ENCODE measurements at regions not wholly inside any gene's neighbourhood (a gene's known extent, or its start where the extent isn't known, plus 50 kb on each side); places are given as distances from the start of the nearest gene placed in this dataset.

- Mint-ChIP-seq H3K9me3 (peaks cover 3% of the 10 kb centered on the region), H3K36me3 (ENCODE audit: low read depth) (peaks cover 3% of the 10 kb centered on the region), H3K27me3 (ENCODE audit: low read depth) (no peaks in the 10 kb centered on the region), H3K4me1 (peaks cover 15% of the 10 kb centered on the region), H3K4me3 (no peak overlapping the region), H3K27ac (no peak overlapping the region)
- no peak for TF ChIP-seq CTCF (IDR thresholded peaks at IDR 0.05; ENCODE audit: unreplicated experiment in 3 of 3)
These were observed 116.2 kb upstream of the FRMD6 start for GRCh38 chr14:51535443-51536044.

- Mint-ChIP-seq H3K4me3 (no peak overlapping the region), H3K4me1 (peaks cover 15% of the 10 kb centered on the region), H3K36me3 (ENCODE audit: low read depth) (peaks cover 3% of the 10 kb centered on the region), H3K27ac (no peak overlapping the region), H3K27me3 (ENCODE audit: low read depth) (no peaks in the 10 kb centered on the region), H3K9me3 (peaks cover 3% of the 10 kb centered on the region)
- TF ChIP-seq CTCF (IDR thresholded peaks at IDR 0.05; ENCODE audit: unreplicated experiment in 3 of 3): no peak
These were observed 112.7 kb upstream of the FRMD6 start for GRCh38 chr14:51538973-51539372.

GRCh38 chr14:51539571-51540037 lies 112.1 kb upstream of the FRMD6 start:
- Mint-ChIP-seq H3K4me1 (peaks cover 10% of the 10 kb centered on the region), H3K4me3 (no peak overlapping the region)
- TF ChIP-seq CTCF (IDR thresholded peaks at IDR 0.05; ENCODE audit: unreplicated experiment in 3 of 3): no peak

GRCh38 chr14:51540364-51540763 lies 111.3 kb upstream of the FRMD6 start:
- Mint-ChIP-seq H3K27ac (no peak overlapping the region), H3K4me1 (peaks cover 11% of the 10 kb centered on the region), H3K9me3 (peaks cover 3% of the 10 kb centered on the region), H3K4me3 (no peak overlapping the region), H3K36me3 (ENCODE audit: low read depth) (peaks cover 3% of the 10 kb centered on the region), H3K27me3 (ENCODE audit: low read depth) (no peaks in the 10 kb centered on the region)
- TF ChIP-seq CTCF (IDR thresholded peaks at IDR 0.05; ENCODE audit: unreplicated experiment in 3 of 3): no peak

More at GRCh38 chr14:51539571-51540037, 112.1 kb upstream of the FRMD6 start:
- H3K9me3 Mint-ChIP-seq: peaks cover 3% of the 10 kb centered on the region
- peak overlapping the region in 1 of 3 experiments; percentile 36 for H3K27ac Mint-ChIP-seq
- peaks cover 3% of the 10 kb centered on the region for H3K36me3 Mint-ChIP-seq (ENCODE audit: low read depth)
- H3K27me3 Mint-ChIP-seq (ENCODE audit: low read depth): no peaks in the 10 kb centered on the region

- Mint-ChIP-seq H3K9me3 (no peaks in the 10 kb centered on the region), H3K4me1 (peaks cover 41% of the 10 kb centered on the region), H3K27me3 (ENCODE audit: low read depth) (no peaks in the 10 kb centered on the region), H3K27ac (no peak overlapping the region), H3K36me3 (ENCODE audit: low read depth) (no peaks in the 10 kb centered on the region), H3K4me3 (no peak overlapping the region)
- TF ChIP-seq CTCF (IDR thresholded peaks at IDR 0.05; ENCODE audit: unreplicated experiment in 3 of 3): no peak
These were observed 107.2 kb upstream of the FRMD6 start for GRCh38 chr14:51544471-51544870.

- Mint-ChIP-seq H3K4me3 (no peak overlapping the region), H3K27ac (no peak overlapping the region), H3K27me3 (ENCODE audit: low read depth) (no peaks in the 10 kb centered on the region), H3K36me3 (ENCODE audit: low read depth) (no peaks in the 10 kb centered on the region), H3K9me3 (no peaks in the 10 kb centered on the region), H3K4me1 (peaks cover 39% of the 10 kb centered on the region)
- TF ChIP-seq CTCF (IDR thresholded peaks at IDR 0.05; ENCODE audit: unreplicated experiment in 3 of 3): no peak
These were observed 106.8 kb upstream of the FRMD6 start for GRCh38 chr14:51544901-51545300.

Measured in nephron (organoid).